Osteoblast (primary cell): ENCODE measurements at regions not wholly inside any gene's neighbourhood (a gene's known extent, or its start where the extent isn't known, plus 50 kb on each side); places are given as distances from the start of the nearest gene placed in this dataset.

Source experiments
- DNase-seq: peaks from one replicate; pipeline ENCODE4 v3.0.0; 2011; ENCODE audit warnings: low spot score, mixed read lengths; ENCODE audit not compliant: insufficient read length; ENCODE audit errors: missing footprints
- H2AFZ ChIP-seq: 2 replicates; pipeline ENCODE4 v1.6.0; 2011; ENCODE audit warnings: mild to moderate bottlenecking, low read length
- H3K27ac ChIP-seq: 2 replicates; pipeline ENCODE4 v1.5.1; 2011; ENCODE audit warnings: mild to moderate bottlenecking, low read depth, low read length, moderate library complexity
- H3K27me3 ChIP-seq: 2 replicates; pipeline ENCODE4 v1.6.0; 2012; ENCODE audit warnings: mild to moderate bottlenecking, control low read depth, inconsistent platforms, low read length, moderate library complexity; ENCODE audit not compliant: insufficient read depth
- H3K36me3 ChIP-seq: 2 replicates; pipeline ENCODE4 v1.5.1; 2011; ENCODE audit warnings: mild to moderate bottlenecking, low read length, control low read depth, moderate library complexity; ENCODE audit not compliant: insufficient read depth
- H3K4me1 ChIP-seq: 2 replicates; pipeline ENCODE4 v1.5.1; 2011; ENCODE audit warnings: mild to moderate bottlenecking, low read length, control low read depth, moderate library complexity; ENCODE audit not compliant: insufficient read depth
- H3K4me2 ChIP-seq: 2 replicates; pipeline ENCODE4 v1.6.0; 2011; ENCODE audit warnings: mild to moderate bottlenecking, low read length; ENCODE audit not compliant: insufficient read depth
- H3K4me3 ChIP-seq: fragments of 200-600 bp; sonication (generic); 3 replicates; pipeline ENCODE4 v1.5.1; 2012; ENCODE audit warnings: mild to moderate bottlenecking, low read length, inconsistent platforms; ENCODE audit not compliant: insufficient read depth
- H3K79me2 ChIP-seq: 2 replicates; pipeline ENCODE4 v1.6.0; 2012; ENCODE audit warnings: mild to moderate bottlenecking, low read length, control low read depth, inconsistent platforms; ENCODE audit not compliant: insufficient read depth
- H3K9me3 ChIP-seq: 2 replicates; pipeline ENCODE4 v1.5.1; 2011; ENCODE audit warnings: low read depth, low read length, control low read depth
- H4K20me1 ChIP-seq: 2 replicates; pipeline ENCODE4 v1.6.0; 2012; ENCODE audit warnings: mild to moderate bottlenecking, low read length, control low read depth; ENCODE audit not compliant: insufficient read depth
- TF ChIP-seq, protein P1 (sequence below): IDR thresholded peaks from 2 replicates; pipeline ENCODE4 v1.5.1; 2011; ENCODE audit warnings: mild to moderate bottlenecking, low read depth, low read length, moderate library complexity; ENCODE audit errors: extremely low read depth

- no peak overlapping the region for H3K4me2 ChIP-seq
- DNase-seq, result no peak
- no peak overlapping the region for H3K27ac ChIP-seq
- H3K27me3 ChIP-seq, result peaks cover 22% of the 10 kb centered on the region
- H3K79me2 ChIP-seq, result no peaks in the 10 kb centered on the region
- H3K36me3 ChIP-seq, result no peaks in the 10 kb centered on the region
- no peaks in the 10 kb centered on the region for H3K9me3 ChIP-seq
- no peak overlapping the region for H2AFZ ChIP-seq
- no peaks in the 10 kb centered on the region for H4K20me1 ChIP-seq
- TF ChIP-seq, protein P1, sequence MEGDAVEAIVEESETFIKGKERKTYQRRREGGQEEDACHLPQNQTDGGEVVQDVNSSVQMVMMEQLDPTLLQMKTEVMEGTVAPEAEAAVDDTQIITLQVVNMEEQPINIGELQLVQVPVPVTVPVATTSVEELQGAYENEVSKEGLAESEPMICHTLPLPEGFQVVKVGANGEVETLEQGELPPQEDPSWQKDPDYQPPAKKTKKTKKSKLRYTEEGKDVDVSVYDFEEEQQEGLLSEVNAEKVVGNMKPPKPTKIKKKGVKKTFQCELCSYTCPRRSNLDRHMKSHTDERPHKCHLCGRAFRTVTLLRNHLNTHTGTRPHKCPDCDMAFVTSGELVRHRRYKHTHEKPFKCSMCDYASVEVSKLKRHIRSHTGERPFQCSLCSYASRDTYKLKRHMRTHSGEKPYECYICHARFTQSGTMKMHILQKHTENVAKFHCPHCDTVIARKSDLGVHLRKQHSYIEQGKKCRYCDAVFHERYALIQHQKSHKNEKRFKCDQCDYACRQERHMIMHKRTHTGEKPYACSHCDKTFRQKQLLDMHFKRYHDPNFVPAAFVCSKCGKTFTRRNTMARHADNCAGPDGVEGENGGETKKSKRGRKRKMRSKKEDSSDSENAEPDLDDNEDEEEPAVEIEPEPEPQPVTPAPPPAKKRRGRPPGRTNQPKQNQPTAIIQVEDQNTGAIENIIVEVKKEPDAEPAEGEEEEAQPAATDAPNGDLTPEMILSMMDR, result no peak
- no peak overlapping the region for H3K4me3 ChIP-seq
- H3K4me1 ChIP-seq, result no peaks in the 10 kb centered on the region
Observed at GRCh38 chr15:69805248-69805953, 292.3 kb downstream of the TLE3 start.

GRCh38 chr15:69806287-69806915 lies 291.3 kb downstream of the TLE3 start:
- TF ChIP-seq, protein P1, result no peak
- no peaks in the 10 kb centered on the region for H3K4me1 ChIP-seq
- no peak overlapping the region for H3K27ac ChIP-seq
- peak; percentile 15 for DNase-seq
- no peaks in the 10 kb centered on the region for H4K20me1 ChIP-seq
- H3K4me3 ChIP-seq, result no peak overlapping the region
- H2AFZ ChIP-seq, result no peak overlapping the region
- no peaks in the 10 kb centered on the region for H3K36me3 ChIP-seq
- H3K79me2 ChIP-seq, result no peaks in the 10 kb centered on the region
- no peak overlapping the region for H3K4me2 ChIP-seq
- H3K27me3 ChIP-seq, result peaks cover 22% of the 10 kb centered on the region
- H3K9me3 ChIP-seq, result no peaks in the 10 kb centered on the region

GRCh38 chr15:69807721-69808120 lies 290.0 kb downstream of the TLE3 start:
- Histone ChIP-seq H3K4me1 (no peaks in the 10 kb centered on the region), H3K79me2 (no peaks in the 10 kb centered on the region), H3K9me3 (no peaks in the 10 kb centered on the region), H4K20me1 (no peaks in the 10 kb centered on the region), H3K36me3 (no peaks in the 10 kb centered on the region), H3K4me3 (no peak overlapping the region), H3K27ac (no peak overlapping the region), H3K27me3 (peaks cover 23% of the 10 kb centered on the region), H2AFZ (no peak overlapping the region), H3K4me2 (no peak overlapping the region)
- TF ChIP-seq, protein P1, result no peak
- peak; percentile 73 for DNase-seq

- TF ChIP-seq, protein P1, result no peak
- no peaks in the 10 kb centered on the region for H4K20me1 ChIP-seq
- no peak overlapping the region for H3K4me2 ChIP-seq
- no peaks in the 10 kb centered on the region for H3K79me2 ChIP-seq
- no peaks in the 10 kb centered on the region for H3K4me1 ChIP-seq
- peaks cover 23% of the 10 kb centered on the region for H3K27me3 ChIP-seq
- no peak overlapping the region for H3K27ac ChIP-seq
- DNase-seq, result no peak
- H2AFZ ChIP-seq, result no peak overlapping the region
- no peaks in the 10 kb centered on the region for H3K36me3 ChIP-seq
- H3K4me3 ChIP-seq, result no peak overlapping the region
- no peaks in the 10 kb centered on the region for H3K9me3 ChIP-seq
Observed at GRCh38 chr15:69808756-69809155, 289.0 kb downstream of the TLE3 start.
